OCI-LY7 (cell line): ENCODE measurements at regions not wholly inside any gene's neighbourhood (a gene's known extent, or its start where the extent isn't known, plus 50 kb on each side); places are given as distances from the start of the nearest gene placed in this dataset.

ENCODE experiments used
- BruUV-seq: library from RNA; stranded (reverse); fragments of 400-500 nt; replicated peaks from 2 replicates; lab custom pipeline; 2021; lab: Mats Ljungman, UMichigan
- CTCF ChIA-PET: fragments of 300-600 bp; sonication (Branson Sonifier 250); formaldehyde crosslinking; loops from one replicate; lab custom pipeline; 2022; ENCODE audit warnings: antibody characterized with exemption; ENCODE audit not compliant: unreplicated experiment; lab: Charles Lee
- POLR2A ChIA-PET: fragments of 300-600 bp; sonication (Branson Sonifier 250); formaldehyde crosslinking; loops from one replicate; lab custom pipeline; 2022; ENCODE audit warnings: antibody characterized with exemption; lab: Charles Lee
- DNase-seq: peaks from one replicate; pipeline ENCODE4 v3.0.0-alpha.2; 2015; ENCODE audit warnings: low spot score
- H2AFZ ChIP-seq: fragments of 200-600 bp; sonication (generic), shearing (Covaris generic); 2 replicates; pipeline ENCODE4 v1.6.1; 2014; ENCODE audit warnings: mild to moderate bottlenecking, antibody characterized with exemption, low read length, moderate library complexity
- H3K27ac ChIP-seq: fragments of 200-600 bp; sonication (generic); 2 replicates; pipeline ENCODE4 v1.5.1; 2014; ENCODE audit warnings: mixed run types, low read depth, mild to moderate bottlenecking, moderate library complexity, low read length, inconsistent platforms; ENCODE audit not compliant: poor library complexity, severe bottlenecking
- H3K36me3 ChIP-seq: fragments of 200-600 bp; sonication (generic); 2 replicates; pipeline ENCODE4 v1.6.1; 2014; ENCODE audit warnings: mild to moderate bottlenecking, antibody characterized with exemption, low read length, moderate library complexity, mixed read lengths; ENCODE audit not compliant: insufficient read depth
- H3K4me1 ChIP-seq: fragments of 200-600 bp; sonication (generic); 2 replicates; pipeline ENCODE4 v1.5.1; 2014; ENCODE audit warnings: mild to moderate bottlenecking, low read length; ENCODE audit not compliant: insufficient read depth, poor library complexity, severe bottlenecking
- H3K4me2 ChIP-seq: fragments of 200-600 bp; sonication (generic); 2 replicates; pipeline ENCODE4 v1.6.1; 2014; ENCODE audit warnings: mild to moderate bottlenecking, low read length
- H3K4me3 ChIP-seq: fragments of 200-600 bp; sonication (generic); 2 replicates; pipeline ENCODE4 v1.5.1; 2014; ENCODE audit warnings: mild to moderate bottlenecking, low read depth, low read length; ENCODE audit not compliant: poor library complexity, severe bottlenecking
- H3K79me2 ChIP-seq: fragments of 200-600 bp; sonication (generic); 2 replicates; pipeline ENCODE4 v1.6.1; 2016; ENCODE audit warnings: low read depth, mild to moderate bottlenecking, low read length, moderate library complexity, mixed read lengths; ENCODE audit not compliant: insufficient read depth
- H3K9me2 ChIP-seq: fragments of 200-600 bp; sonication (generic); 2 replicates; pipeline ENCODE4 v1.6.1; 2016; ENCODE audit warnings: mild to moderate bottlenecking, low read length, mixed read lengths; ENCODE audit not compliant: insufficient read depth
- H3K9me3 ChIP-seq: fragments of 200-600 bp; sonication (generic); 2 replicates; pipeline ENCODE4 v1.6.1; 2014; ENCODE audit warnings: mild to moderate bottlenecking, mixed run types, low read length, mixed read lengths
- H4K20me1 ChIP-seq: fragments of 200-600 bp; sonication (generic); 2 replicates; pipeline ENCODE4 v1.6.1; 2014; ENCODE audit warnings: mild to moderate bottlenecking, antibody characterized with exemption, low read length, moderate library complexity, mixed read lengths; ENCODE audit not compliant: insufficient read depth
- CTCF ChIP-seq: fragments of 200-600 bp; sonication (generic); conservative IDR thresholded peaks from 2 replicates; pipeline ENCODE4 v1.5.1; 2014; ENCODE audit warnings: mild to moderate bottlenecking, antibody characterized with exemption, low read length, moderate library complexity, mixed read lengths
- EZH2phosphoT487 ChIP-seq: fragments of 200-600 bp; sonication (generic); IDR thresholded peaks from 2 replicates; pipeline ENCODE4 v1.6.1; 2018; ENCODE audit warnings: low read depth, borderline replicate concordance, mild to moderate bottlenecking, mixed run types, antibody characterized with exemption, low read length, moderate library complexity, mixed read lengths
- intact Hi-C: fragments of 100-400 bp; cut with micrococcal nuclease; formaldehyde crosslinking; loops from one replicate; pipeline ENCODE4 v1.10.0; 2022; ENCODE audit not compliant: unreplicated experiment

GRCh38 chr6:148612043-148612442 is 134.8 kb upstream of the UST start:
- intact Hi-C loops, result no loop called here
- no TSS peak for BruUV-seq

GRCh38 chr6:148614602-148615001 is 132.2 kb upstream of the UST start:
- no peaks in the 10 kb centered on the region for H3K9me2 ChIP-seq
- no peak overlapping the region for H3K27ac ChIP-seq
- H3K4me2 ChIP-seq, result no peak overlapping the region
- DNase-seq, result no peak
- H3K9me3 ChIP-seq, result no peaks in the 10 kb centered on the region
- no peaks in the 10 kb centered on the region for H4K20me1 ChIP-seq
- CTCF ChIA-PET, result no interaction called here
- POLR2A ChIA-PET, result interaction anchor here (1.5 kb wide), 1 partner anchor 13 kb away, joined by 3 read pairs; no protein-coding TSS in a partner anchor
- H3K36me3 ChIP-seq, result no peaks in the 10 kb centered on the region
- intact Hi-C loops, result no loop called here
- H3K4me3 ChIP-seq, result no peak overlapping the region
- no peaks in the 10 kb centered on the region for H3K79me2 ChIP-seq
- H2AFZ ChIP-seq, result no peak overlapping the region
- BruUV-seq, result no TSS peak
- no peaks in the 10 kb centered on the region for H3K4me1 ChIP-seq
- no peak for TF ChIP-seq EZH2phosphoT487
- no peak for TF ChIP-seq CTCF

More at GRCh38 chr6:148612043-148612442, 134.8 kb upstream of the UST start:
- Histone ChIP-seq H3K79me2 (no peaks in the 10 kb centered on the region), H3K9me2 (no peaks in the 10 kb centered on the region), H3K4me3 (no peak overlapping the region), H4K20me1 (no peaks in the 10 kb centered on the region), H3K4me2 (no peak overlapping the region), H3K4me1 (no peaks in the 10 kb centered on the region), H2AFZ (no peak overlapping the region), H3K36me3 (no peaks in the 10 kb centered on the region), H3K9me3 (no peaks in the 10 kb centered on the region), H3K27ac (no peak overlapping the region)
- TF ChIP-seq EZH2phosphoT487 (no peak), CTCF (no peak)
- ChIA-PET CTCF (interaction anchor here (0.6 kb wide), 1 partner anchor 11 kb away, joined by 3 read pairs; no protein-coding TSS in a partner anchor), POLR2A (no interaction called here)
- no peak for DNase-seq

- Histone ChIP-seq H3K9me3 (no peaks in the 10 kb centered on the region), H3K27ac (no peak overlapping the region), H3K4me3 (no peak overlapping the region), H3K4me1 (no peaks in the 10 kb centered on the region), H3K9me2 (no peaks in the 10 kb centered on the region), H3K36me3 (no peaks in the 10 kb centered on the region), H3K4me2 (no peak overlapping the region), H4K20me1 (no peaks in the 10 kb centered on the region), H2AFZ (no peak overlapping the region), H3K79me2 (no peaks in the 10 kb centered on the region)
- intact Hi-C loops, result no loop called here
- no TSS peak for BruUV-seq
- no peak for DNase-seq
- CTCF ChIA-PET, result no interaction called here
- POLR2A ChIA-PET, result no interaction called here
- TF ChIP-seq CTCF, result no peak
- TF ChIP-seq EZH2phosphoT487, result no peak
Observed at GRCh38 chr6:148616841-148617240, 130.0 kb upstream of the UST start.
